ENCODE measurements at regions not wholly inside any gene's neighbourhood (a gene's known extent, or its start where the extent isn't known, plus 50 kb on each side); places are given as distances from the start of the nearest gene placed in this dataset.

GRCh38 chr10:125375210-125375609 is 214.8 kb upstream of the CTBP2 start:
- Histone ChIP-seq H3K27me3 (no peaks in the 10 kb centered on the region), H3K27ac (no peak overlapping the region), H3K9me3 (replicated peaks in 1 of 3) (no peaks in the 10 kb centered on the region), H3K4me3 (no peak overlapping the region), H3K4me1 (replicated peaks in 1 of 2) (no peaks in the 10 kb centered on the region), H3K36me3 (replicated peaks in 1 of 2) (no peaks in the 10 kb centered on the region)
- no peak for DNase-seq
- no peak for TF ChIP-seq POLR2A (IDR thresholded peaks at IDR 0.05)
- no peak for TF ChIP-seq CTCF (IDR thresholded peaks at IDR 0.05)
- intact Hi-C loops (cut with DNase I): no loop called here
- WGBS, 4 donors: 39 to 62% (median 52%) methylated on average over 3 of the region's 3 CpGs

GRCh38 chr10:125373546-125373945 is 213.2 kb upstream of the CTBP2 start:
- intact Hi-C loops (cut with DNase I): no loop called here
- no peak for TF ChIP-seq POLR2A (IDR thresholded peaks at IDR 0.05)
- TF ChIP-seq CTCF (IDR thresholded peaks at IDR 0.05): no peak
- H3K9me3 ChIP-seq (replicated peaks in 1 of 3): no peaks in the 10 kb centered on the region

GRCh38 chr10:125370578-125370977 is 210.2 kb upstream of the CTBP2 start:
- no peaks in the 10 kb centered on the region for H3K4me1 ChIP-seq (replicated peaks in 1 of 2)
- DNase-seq: no peak
- H3K4me3 ChIP-seq: no peak overlapping the region
- no peaks in the 10 kb centered on the region for H3K9me3 ChIP-seq (replicated peaks in 1 of 3)
- WGBS, 4 donors: 47 to 74% (median 53%) methylated on average over 10 to 17 of the region's 17 CpGs
- H3K27ac ChIP-seq: no peak overlapping the region
- intact Hi-C loops (cut with DNase I): no loop called here
- TF ChIP-seq CTCF (IDR thresholded peaks at IDR 0.05) (no peak), POLR2A (IDR thresholded peaks at IDR 0.05) (no peak)
- H3K27me3 ChIP-seq: peaks cover 5% of the 10 kb centered on the region
- no peaks in the 10 kb centered on the region for H3K36me3 ChIP-seq (replicated peaks in 1 of 2)

More at GRCh38 chr10:125373546-125373945, 213.2 kb upstream of the CTBP2 start:
- WGBS, 4 donors: 67 to 76% (median 71%) methylated on average over 6 of the region's 6 CpGs
- DNase-seq: no peak
- no peaks in the 10 kb centered on the region for H3K27me3 ChIP-seq
- H3K4me3 ChIP-seq: no peak overlapping the region
- no peak overlapping the region for H3K27ac ChIP-seq
- H3K36me3 ChIP-seq (replicated peaks in 1 of 2): no peaks in the 10 kb centered on the region
- H3K4me1 ChIP-seq (replicated peaks in 1 of 2): no peaks in the 10 kb centered on the region

GRCh38 chr10:125369382-125370326 is 209.3 kb upstream of the CTBP2 start:
- H3K27ac ChIP-seq: no peak overlapping the region
- H3K4me1 ChIP-seq (replicated peaks in 1 of 2): no peaks in the 10 kb centered on the region
- no peak overlapping the region for H3K4me3 ChIP-seq
- no peaks in the 10 kb centered on the region for H3K9me3 ChIP-seq (replicated peaks in 1 of 3)
- no peaks in the 10 kb centered on the region for H3K36me3 ChIP-seq (replicated peaks in 1 of 2)
- TF ChIP-seq POLR2A (IDR thresholded peaks at IDR 0.05) (no peak), CTCF (IDR thresholded peaks at IDR 0.05) (no peak)
- intact Hi-C loops (cut with DNase I): no loop called here
- H3K27me3 ChIP-seq: peaks cover 5% of the 10 kb centered on the region
- DNase-seq: no peak
- WGBS, 4 donors: 68 to 81% (median 73%) methylated on average over 10 to 12 of the region's 12 CpGs

Measured in adrenal gland (tissue), 9 donors.